ENCODE measurements at regions not wholly inside any gene's neighbourhood (a gene's known extent, or its start where the extent isn't known, plus 50 kb on each side); places are given as distances from the start of the nearest gene placed in this dataset.

- TF ChIP-seq CTCF (IDR thresholded peaks at IDR 0.05) (no peak), POLR2AphosphoS5 (IDR thresholded peaks at IDR 0.05) (no peak), POLR2A (IDR thresholded peaks at IDR 0.05) (no peak)
These were observed 228.6 kb upstream of the RTL1 start for GRCh38 chr14:101132051-101132571.

Measured in prostate gland (tissue), 2 donors.